ENCODE measurements at regions not wholly inside any gene's neighbourhood (a gene's known extent, or its start where the extent isn't known, plus 50 kb on each side); places are given as distances from the start of the nearest gene placed in this dataset.

- peak; percentile 53 for DNase-seq (ENCODE audit: low read depth, low spot score)
- H3K4me3 ChIP-seq (ENCODE audit: low read length): peak overlapping the region; percentile 65
Measured at GRCh38 chr6:26205625-26206574, 118.7 kb downstream of the HFE start.

GRCh38 chr6:26206868-26207801, 119.9 kb downstream of the HFE start:
- DNase-seq (ENCODE audit: low read depth, low spot score): no peak
- no peak overlapping the region for H3K4me3 ChIP-seq (ENCODE audit: low read length)

DNA sequence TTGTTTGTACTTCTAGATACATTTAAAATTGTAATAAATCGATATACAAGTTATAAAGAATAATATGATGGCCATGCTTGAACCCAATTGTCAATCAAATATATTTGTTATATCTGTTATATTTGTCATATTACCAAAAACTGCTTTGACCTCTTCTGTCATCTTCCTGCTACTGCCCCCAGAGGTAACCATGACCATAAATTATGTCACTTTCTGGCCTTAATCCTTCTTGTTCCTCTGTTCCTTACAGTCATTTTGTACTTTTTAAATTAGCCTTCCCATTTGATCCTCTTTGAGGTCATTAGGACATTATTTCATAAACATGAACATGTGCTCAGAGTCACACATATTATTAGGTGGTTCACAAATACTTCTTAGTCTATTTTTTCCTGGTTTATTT, 124.7 kb downstream of the HFE start:
- no peak overlapping the region for H3K4me3 ChIP-seq (ENCODE audit: low read length)
- DNase-seq (ENCODE audit: low read depth, low spot score): no peak

DNA sequence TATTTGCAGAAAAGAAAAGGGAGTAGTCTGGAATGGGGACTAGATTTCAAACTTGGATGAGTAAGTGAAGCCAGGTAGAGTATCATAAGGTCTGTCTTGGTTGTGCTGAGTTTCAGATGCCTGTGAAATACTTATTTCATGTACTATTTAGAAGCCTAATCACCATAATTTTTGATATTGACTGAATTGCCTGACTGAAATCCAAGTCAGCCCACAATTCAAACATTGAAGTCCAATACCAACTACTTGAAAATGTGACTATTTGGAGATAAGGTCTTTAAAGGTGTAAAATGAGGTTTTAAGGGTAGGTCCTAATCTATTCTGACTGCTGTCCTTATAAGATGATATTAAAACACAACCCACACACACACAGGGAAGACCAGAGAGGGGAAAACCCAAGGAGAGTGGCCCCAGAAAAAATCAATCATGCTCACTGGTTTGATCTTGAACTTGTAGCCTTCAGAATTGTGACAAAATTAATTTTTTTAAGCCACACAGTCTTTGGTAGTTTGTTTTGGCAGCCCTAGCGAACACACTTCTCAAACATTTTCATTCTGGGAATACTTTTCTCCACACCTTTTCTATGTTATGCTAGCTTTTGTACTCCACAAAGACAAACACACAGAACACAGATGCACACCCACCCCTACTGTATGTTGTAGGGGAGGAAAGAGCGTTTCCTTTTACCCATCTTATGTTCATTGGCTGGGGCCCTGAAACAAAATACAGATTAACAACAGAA, 126.3 kb downstream of the HFE start:
- H3K4me3 ChIP-seq (ENCODE audit: low read length): no peak overlapping the region
- DNase-seq (ENCODE audit: low read depth, low spot score): no peak

DNA sequence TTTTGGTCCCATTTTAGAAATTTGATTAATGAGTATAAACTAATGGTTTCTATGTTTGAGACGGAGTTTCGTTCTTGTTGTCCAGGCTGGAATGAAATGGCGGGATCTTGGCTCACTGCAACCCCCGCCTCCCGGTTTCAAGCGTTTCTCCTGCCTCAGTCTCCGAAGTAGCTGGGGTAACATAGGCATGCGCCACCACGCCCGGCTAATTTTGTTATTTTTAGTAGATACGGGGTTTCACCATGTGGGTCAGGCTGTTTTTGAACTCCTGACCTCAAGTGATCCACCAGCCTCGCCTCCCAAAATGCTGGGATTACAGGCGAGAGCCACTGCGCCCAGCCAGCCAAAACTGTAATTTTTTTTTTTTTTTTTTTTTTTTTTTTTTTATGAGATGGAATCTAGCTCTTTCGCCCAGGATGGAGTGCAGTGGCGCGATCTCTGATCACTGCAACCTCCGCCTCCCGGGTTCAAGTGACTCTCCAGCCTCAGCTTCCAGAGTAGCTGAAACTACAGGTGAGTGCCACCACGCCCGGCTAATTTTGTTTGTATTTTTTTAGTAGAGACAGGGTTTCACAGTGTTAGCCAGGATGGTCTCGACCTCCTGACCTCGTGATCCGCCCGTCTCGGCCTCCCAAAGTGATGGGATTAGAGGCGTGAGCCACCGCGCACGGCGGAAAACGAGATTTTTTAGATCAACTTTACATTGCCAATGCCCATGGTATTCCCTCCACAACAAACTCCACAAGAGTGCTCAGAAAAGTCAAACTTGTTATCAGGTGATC, 127.8 kb downstream of the HFE start:
- H3K4me3 ChIP-seq (ENCODE audit: low read length): no peak overlapping the region
- DNase-seq (ENCODE audit: low read depth, low spot score): no peak

- H3K4me3 ChIP-seq (ENCODE audit: low read length): no peak overlapping the region
- peak; percentile 44 for DNase-seq (ENCODE audit: low read depth, low spot score)
Measured at GRCh38 chr6:26215585-26216358, 128.5 kb downstream of the HFE start.

DNA sequence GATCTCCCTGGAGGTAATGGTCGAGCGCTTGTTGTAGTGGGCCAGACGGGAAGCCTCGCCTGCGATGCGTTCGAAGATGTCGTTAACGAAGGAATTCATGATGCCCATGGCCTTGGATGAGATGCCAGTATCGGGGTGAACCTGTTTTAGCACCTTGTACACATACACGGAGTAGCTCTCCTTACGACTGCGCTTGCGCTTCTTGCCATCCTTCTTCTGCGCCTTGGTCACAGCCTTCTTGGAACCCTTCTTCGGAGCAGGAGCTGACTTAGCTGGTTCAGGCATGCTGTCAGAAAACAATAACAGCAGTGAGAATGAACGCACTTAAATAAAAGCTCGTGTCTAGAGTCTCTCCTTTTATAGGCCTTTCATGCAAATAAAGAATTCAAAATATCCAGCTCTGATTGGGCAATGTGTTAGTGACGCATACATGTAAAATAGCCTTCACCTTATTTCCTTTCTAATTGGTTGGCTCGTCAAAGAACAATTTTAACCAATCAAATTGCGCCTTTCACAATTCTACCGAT, 129.2 kb downstream of the HFE start:
- peak overlapping the region; percentile 49 for H3K4me3 ChIP-seq (ENCODE audit: low read length)
- DNase-seq (ENCODE audit: low read depth, low spot score): peak; percentile 94

- DNase-seq (ENCODE audit: low read depth, low spot score): no peak
Measured at GRCh38 chr6:26216886-26217713, 129.9 kb downstream of the HFE start.

GRCh38 chr6:26217714-26218075, 130.5 kb downstream of the HFE start:
- DNase-seq (ENCODE audit: low read depth, low spot score): no peak
- H3K4me3 ChIP-seq (ENCODE audit: low read length): peak overlapping the region; percentile 49

More at GRCh38 chr6:26216886-26217713, 129.9 kb downstream of the HFE start:
- peak overlapping the region; percentile 49 for H3K4me3 ChIP-seq (ENCODE audit: low read length)

- no peak overlapping the region for H3K4me3 ChIP-seq (ENCODE audit: low read length)
Measured at GRCh38 chr6:26218824-26219223, 131.6 kb downstream of the HFE start.

DNA sequence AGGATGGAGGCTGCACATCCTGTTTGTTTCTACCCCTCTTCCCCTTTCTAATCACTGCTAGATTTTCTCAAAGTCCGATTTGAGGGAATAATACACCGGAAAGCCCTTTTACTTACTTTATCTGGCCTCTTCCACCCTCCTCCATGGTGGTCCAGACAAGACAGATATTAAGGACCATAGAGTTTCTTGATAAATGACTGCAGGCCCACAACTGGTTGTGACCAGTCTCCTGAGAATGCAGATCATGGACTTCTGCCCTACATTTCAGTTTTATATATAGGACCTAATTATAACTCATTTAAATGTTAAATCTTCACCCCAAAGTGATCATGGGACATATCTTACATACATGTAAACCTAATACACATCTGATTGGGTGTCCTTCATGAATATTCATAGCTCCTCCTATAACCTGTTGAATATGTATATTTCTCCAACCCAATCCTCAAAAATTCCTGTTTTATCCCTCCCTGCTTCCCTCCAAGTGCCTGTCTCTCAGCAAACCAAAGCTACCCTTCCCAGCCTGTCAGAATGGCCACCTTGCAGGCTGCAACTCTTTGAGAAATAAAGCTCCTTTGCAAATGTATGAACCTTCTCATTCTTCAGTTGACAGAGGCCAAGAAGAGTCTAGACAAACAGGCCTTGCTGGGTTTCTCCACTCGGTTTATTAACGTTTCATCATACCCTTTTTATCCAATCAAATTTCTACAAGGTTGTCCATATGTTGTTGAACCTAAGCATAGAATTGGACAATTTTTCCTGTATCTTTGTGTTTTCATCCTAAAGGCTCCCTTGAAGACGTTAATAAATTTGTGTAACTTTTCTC, 133.1 kb downstream of the HFE start:
- DNase-seq (ENCODE audit: low read depth, low spot score): no peak
- no peak overlapping the region for H3K4me3 ChIP-seq (ENCODE audit: low read length)

More at GRCh38 chr6:26218824-26219223, 131.6 kb downstream of the HFE start:
- DNase-seq (ENCODE audit: low read depth, low spot score): no peak

- no peak for DNase-seq (ENCODE audit: low read depth, low spot score)
- H3K4me3 ChIP-seq (ENCODE audit: low read length): no peak overlapping the region
Measured at GRCh38 chr6:26221186-26221585, 134.0 kb downstream of the HFE start.

DNA sequence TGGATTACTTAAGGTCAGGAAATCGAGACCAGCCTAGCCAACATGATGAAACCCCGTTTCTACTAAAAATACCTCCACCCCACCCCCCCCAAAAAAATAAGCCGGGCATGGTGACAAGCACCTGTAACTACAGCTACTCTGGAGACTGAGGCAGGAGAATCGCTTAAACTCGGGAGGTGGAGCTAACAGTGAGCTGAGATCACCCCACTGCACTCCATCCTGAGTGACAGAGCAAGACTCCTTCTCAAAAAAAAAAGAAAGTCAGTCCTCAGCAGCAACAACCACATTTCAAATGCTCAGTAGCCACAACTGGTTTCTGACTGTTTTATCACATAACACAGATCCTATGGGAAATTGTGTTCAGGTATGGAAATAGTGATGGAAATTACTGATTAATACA, 135.3 kb downstream of the HFE start:
- H3K4me3 ChIP-seq (ENCODE audit: low read length): no peak overlapping the region
- DNase-seq (ENCODE audit: low read depth, low spot score): no peak

DNA sequence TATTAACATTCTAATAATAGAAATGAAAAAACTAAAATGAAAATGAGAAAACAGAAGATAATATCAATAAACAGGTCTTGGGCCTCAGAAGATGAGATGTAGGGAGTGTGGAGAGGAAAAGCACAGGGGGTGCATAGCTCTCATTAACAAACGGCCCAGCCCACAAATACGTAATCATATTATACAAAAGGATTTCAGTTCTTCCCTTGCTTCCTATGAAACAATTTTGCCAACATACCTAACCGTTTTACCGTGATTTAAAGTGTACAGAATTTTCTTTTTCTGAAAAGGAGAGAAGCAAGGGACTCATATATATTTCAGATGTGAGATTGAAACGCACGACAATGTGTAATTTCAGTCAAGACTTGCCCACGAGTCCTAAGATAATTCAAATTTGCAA, 136.0 kb downstream of the HFE start:
- no peak overlapping the region for H3K4me3 ChIP-seq (ENCODE audit: low read length)
- no peak for DNase-seq (ENCODE audit: low read depth, low spot score)

GRCh38 chr6:26223650-26224546, 136.7 kb downstream of the HFE start:
- DNase-seq (ENCODE audit: low read depth, low spot score): no peak
- no peak overlapping the region for H3K4me3 ChIP-seq (ENCODE audit: low read length)
